ENCODE measurements at regions not wholly inside any gene's neighbourhood (a gene's known extent, or its start where the extent isn't known, plus 50 kb on each side); places are given as distances from the start of the nearest gene placed in this dataset.

DNA sequence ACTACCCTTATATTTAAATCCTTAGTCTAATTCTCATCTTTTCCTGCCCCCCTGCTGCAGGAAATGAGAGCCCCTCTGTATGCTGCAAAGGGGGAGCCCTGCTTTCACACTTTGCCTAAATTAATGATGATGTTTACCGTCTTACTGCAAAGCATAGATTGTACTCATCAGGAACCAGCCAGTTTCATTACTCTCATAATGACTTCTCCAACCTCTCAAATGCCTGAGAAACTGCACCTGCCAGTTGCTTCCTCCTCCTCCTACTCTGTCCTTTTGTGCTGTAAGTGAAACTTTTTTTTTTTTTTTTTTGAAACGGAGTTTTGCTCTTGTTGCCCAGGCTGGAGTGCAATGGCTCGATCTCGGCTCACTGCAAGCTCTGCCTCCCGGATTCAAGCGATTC lies 101.7 kb downstream of the ADSS2 start:
- intact Hi-C loops (cut with micrococcal nuclease) = no loop called here
- ATAC-seq (no peak), DNase-seq (no peak)

DNA sequence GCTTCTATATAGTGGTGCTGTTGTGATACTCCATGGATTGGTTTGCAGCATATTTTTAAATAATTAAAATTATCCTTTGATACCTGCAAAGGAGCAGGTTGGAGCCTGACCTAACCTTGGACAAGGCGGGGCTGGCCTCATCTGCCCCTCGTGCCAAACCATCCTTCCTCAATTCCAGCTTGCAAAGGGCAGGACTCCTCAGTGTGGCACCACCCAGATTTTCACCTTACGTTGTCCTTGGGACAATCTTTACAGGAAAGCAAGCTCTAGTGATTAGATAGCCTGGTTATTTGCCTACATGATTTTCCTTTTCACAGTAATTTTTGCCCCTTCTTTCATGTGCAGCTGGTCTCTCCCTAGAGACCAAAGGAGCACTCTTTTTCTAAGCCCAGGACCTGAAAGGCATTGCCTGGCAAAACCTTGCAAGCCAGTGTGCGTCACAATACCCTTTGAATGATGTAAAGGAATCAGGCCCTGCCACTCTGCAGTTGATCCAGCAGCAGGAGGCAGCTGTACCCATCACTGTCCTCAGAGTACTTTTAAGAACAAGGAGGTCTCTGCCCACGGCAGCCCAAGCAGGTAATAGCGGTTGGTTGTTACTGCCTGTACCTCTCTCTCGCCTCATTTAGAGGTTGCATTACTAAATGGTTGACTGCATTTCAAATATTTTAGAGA lies 99.4 kb downstream of the ADSS2 start:
- no peak for ATAC-seq
- DNase-seq = no peak
- intact Hi-C loops (cut with micrococcal nuclease) = no loop called here

DNA sequence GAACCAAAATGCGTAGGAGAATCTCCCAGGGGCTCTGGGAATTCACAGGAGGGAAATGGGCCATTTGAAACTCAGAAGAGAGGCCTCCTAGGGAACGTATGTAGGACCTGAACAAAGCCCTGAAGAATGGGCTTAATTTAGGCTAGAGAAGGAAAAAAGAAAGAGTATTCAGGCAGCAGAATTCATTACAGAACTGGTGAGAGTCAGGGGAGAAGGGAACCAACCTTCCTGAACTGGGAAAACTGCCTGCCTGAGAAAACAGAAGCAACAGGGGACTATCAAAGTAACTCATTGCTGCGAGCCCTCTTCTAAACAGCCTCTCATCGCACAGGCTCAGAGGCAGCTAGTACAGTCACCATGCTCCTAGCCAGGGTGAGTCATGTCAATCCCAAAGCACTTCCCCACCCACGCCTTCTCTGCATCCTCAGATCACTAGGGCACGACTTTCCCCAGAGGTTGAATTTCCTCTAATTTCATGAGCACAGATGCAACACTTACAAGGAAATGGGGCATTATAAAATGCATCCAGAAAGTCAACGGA lies 98.1 kb downstream of the ADSS2 start:
- ATAC-seq = peak; percentile 91
- intact Hi-C loops (cut with micrococcal nuclease) = no loop called here
- peak; percentile 35 for DNase-seq

DNA sequence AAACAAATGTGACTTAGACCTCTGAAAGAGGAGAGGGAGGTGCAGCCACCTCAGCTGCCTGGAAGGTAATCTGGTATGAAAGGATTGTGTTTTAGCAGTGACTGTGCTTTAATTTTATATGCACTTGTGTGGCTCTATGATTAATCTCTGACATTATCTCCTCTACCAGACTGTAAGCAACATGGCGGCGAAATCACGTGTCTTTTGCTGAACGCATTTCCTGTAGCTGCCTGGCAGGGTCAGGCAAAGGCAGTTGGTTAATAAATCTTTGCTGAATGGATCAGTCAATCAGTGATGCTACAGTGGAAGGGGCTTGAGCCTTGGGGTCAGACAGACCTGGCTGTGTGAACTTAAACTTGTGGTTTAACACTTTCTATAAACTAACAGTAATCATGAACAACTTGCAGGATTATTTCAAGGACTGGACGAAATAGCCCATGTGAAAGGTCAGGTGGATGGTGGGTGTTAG lies 96.9 kb downstream of the ADSS2 start:
- ATAC-seq = no peak
- intact Hi-C loops (cut with micrococcal nuclease) = no loop called here

DNA sequence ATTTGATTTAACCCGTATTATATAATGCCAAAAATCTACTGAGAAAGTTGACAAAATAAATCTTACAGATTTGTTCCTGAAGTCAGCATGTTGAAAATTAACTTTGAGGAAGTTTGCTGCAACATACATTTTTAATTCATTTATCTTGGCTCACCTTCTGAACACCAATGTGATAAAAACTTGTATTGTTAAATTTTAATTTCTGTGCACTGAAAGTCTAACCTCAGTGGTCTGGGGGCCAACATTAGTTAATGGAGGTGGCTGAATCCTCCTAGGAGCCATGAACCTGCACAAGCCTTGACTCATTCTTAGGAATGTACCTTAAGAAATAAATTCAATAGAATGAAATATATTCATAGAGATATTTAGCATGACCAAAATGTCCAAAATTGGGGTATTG lies 95.3 kb downstream of the ADSS2 start:
- DNase-seq (no peak), ATAC-seq (no peak)
- intact Hi-C loops (cut with micrococcal nuclease) = no loop called here

More for the DNA sequence above, 96.9 kb downstream of the ADSS2 start:
- no peak for DNase-seq
